ENCODE measurements at regions not wholly inside any gene's neighbourhood (a gene's known extent, or its start where the extent isn't known, plus 50 kb on each side); places are given as distances from the start of the nearest gene placed in this dataset.

DNA sequence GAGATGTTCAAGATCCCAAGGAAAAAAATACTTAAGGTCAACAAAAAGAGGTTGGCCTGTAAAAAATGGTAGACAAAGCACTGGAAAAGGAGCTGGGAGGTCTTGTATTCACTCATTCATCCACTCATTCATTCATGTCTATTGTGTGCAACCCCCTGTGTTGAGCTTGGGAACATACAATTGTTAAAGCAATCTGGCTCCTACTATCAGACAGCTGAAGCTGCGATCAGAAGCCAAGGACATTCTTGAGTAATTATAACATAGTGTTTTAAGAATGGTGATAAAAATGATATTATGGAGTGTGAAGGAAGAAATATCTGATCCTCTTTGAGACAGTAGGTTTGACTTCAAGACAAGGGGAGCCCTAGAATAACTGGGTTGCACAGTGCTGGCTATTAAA lies 693.4 kb downstream of the TOX3 start:
- no peaks in the 10 kb centered on the region for H3K4me1 Mint-ChIP-seq (ENCODE audit: low read depth)
- no peak overlapping the region for H3K4me3 Mint-ChIP-seq (ENCODE audit: unreplicated experiment)
- no peak for DNase-seq (ENCODE audit: low spot score)
- peaks cover 6% of the 10 kb centered on the region for H3K27me3 Mint-ChIP-seq (ENCODE audit: low read depth)
- no peaks in the 10 kb centered on the region for H3K36me3 Mint-ChIP-seq (ENCODE audit: low read depth)
- peaks cover 2% of the 10 kb centered on the region for H3K9me3 Mint-ChIP-seq (ENCODE audit: low read depth)
- no peak overlapping the region for H3K27ac Mint-ChIP-seq (ENCODE audit: unreplicated experiment)
- TF ChIP-seq, protein P1, sequence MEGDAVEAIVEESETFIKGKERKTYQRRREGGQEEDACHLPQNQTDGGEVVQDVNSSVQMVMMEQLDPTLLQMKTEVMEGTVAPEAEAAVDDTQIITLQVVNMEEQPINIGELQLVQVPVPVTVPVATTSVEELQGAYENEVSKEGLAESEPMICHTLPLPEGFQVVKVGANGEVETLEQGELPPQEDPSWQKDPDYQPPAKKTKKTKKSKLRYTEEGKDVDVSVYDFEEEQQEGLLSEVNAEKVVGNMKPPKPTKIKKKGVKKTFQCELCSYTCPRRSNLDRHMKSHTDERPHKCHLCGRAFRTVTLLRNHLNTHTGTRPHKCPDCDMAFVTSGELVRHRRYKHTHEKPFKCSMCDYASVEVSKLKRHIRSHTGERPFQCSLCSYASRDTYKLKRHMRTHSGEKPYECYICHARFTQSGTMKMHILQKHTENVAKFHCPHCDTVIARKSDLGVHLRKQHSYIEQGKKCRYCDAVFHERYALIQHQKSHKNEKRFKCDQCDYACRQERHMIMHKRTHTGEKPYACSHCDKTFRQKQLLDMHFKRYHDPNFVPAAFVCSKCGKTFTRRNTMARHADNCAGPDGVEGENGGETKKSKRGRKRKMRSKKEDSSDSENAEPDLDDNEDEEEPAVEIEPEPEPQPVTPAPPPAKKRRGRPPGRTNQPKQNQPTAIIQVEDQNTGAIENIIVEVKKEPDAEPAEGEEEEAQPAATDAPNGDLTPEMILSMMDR (IDR thresholded peaks at IDR 0.05): no peak

DNA sequence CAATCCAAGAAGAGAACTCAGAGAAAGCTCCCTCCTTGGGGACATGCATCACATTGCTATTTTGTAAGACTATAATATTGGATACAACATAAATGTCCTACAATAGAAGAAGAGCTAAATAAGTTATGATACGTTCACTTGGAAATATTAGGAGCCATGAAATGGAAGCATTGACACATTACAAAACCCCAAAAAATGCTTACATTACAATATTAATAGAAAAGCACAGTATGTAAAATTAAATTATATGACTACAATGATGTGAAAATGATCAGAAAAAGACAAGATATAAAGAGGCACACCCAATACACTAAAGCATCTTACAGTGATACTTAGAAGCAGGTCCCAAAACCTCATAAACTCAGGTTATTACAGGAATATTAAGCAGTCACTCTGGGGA lies 694.1 kb downstream of the TOX3 start:
- Mint-ChIP-seq H3K9me3 (ENCODE audit: low read depth) (peaks cover 2% of the 10 kb centered on the region), H3K4me3 (ENCODE audit: unreplicated experiment) (no peak overlapping the region), H3K27ac (ENCODE audit: unreplicated experiment) (no peak overlapping the region), H3K4me1 (ENCODE audit: low read depth) (no peaks in the 10 kb centered on the region), H3K27me3 (ENCODE audit: low read depth) (peaks cover 6% of the 10 kb centered on the region), H3K36me3 (ENCODE audit: low read depth) (no peaks in the 10 kb centered on the region)
- TF ChIP-seq, protein P1 (IDR thresholded peaks at IDR 0.05): no peak
- no peak for DNase-seq (ENCODE audit: low spot score)

DNA sequence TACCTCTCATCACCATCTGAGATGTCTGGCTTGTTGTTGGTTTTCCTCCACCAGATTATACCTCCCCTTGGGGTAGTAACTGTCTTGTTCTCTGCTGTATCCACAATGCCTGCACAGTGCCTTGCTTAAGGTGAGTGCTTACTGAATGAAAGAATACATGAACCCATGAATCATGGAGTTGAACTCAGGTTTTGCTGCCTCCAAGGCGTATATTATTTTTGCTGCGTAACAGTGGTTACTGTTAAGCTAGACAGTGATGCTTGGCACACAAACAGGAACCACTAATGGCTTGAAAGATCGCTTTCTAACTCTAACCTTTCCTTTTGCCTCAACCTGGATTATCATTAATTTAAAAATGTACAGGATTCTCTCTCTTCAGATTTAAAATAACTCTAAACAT lies 695.8 kb downstream of the TOX3 start:
- Mint-ChIP-seq H3K36me3 (ENCODE audit: low read depth) (no peaks in the 10 kb centered on the region), H3K4me3 (ENCODE audit: unreplicated experiment) (no peak overlapping the region), H3K4me1 (ENCODE audit: low read depth) (no peaks in the 10 kb centered on the region), H3K27me3 (ENCODE audit: low read depth) (peaks cover 6% of the 10 kb centered on the region), H3K9me3 (ENCODE audit: low read depth) (peaks cover 2% of the 10 kb centered on the region), H3K27ac (ENCODE audit: unreplicated experiment) (no peak overlapping the region)
- TF ChIP-seq, protein P1 (IDR thresholded peaks at IDR 0.05): no peak
- no peak for DNase-seq (ENCODE audit: low spot score)

DNA sequence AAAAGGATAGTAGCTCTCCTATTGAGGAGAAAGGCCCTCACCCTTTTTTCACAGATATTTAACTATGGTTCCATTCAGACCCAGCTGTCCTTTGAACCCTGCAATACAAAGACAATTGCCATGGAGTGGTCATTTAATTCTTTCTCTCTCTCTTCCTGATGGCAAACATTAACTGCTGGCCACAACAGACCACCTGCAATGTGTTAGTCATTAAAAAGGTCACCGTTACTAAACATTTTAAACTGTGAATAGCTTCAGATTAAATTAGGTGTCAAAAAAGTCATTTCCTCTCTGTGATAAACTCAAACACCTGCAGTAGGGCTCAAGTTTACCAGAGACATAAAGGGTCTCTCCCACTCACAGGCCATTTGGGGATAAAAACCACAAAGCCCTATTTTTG lies 697.2 kb downstream of the TOX3 start:
- Mint-ChIP-seq H3K4me1 (ENCODE audit: low read depth) (no peaks in the 10 kb centered on the region), H3K27me3 (ENCODE audit: low read depth) (peaks cover 6% of the 10 kb centered on the region), H3K4me3 (ENCODE audit: unreplicated experiment) (no peak overlapping the region), H3K9me3 (ENCODE audit: low read depth) (peaks cover 2% of the 10 kb centered on the region), H3K36me3 (ENCODE audit: low read depth) (no peaks in the 10 kb centered on the region), H3K27ac (ENCODE audit: unreplicated experiment) (no peak overlapping the region)
- TF ChIP-seq, protein P1 (IDR thresholded peaks at IDR 0.05): no peak
- DNase-seq (ENCODE audit: low spot score): no peak

DNA sequence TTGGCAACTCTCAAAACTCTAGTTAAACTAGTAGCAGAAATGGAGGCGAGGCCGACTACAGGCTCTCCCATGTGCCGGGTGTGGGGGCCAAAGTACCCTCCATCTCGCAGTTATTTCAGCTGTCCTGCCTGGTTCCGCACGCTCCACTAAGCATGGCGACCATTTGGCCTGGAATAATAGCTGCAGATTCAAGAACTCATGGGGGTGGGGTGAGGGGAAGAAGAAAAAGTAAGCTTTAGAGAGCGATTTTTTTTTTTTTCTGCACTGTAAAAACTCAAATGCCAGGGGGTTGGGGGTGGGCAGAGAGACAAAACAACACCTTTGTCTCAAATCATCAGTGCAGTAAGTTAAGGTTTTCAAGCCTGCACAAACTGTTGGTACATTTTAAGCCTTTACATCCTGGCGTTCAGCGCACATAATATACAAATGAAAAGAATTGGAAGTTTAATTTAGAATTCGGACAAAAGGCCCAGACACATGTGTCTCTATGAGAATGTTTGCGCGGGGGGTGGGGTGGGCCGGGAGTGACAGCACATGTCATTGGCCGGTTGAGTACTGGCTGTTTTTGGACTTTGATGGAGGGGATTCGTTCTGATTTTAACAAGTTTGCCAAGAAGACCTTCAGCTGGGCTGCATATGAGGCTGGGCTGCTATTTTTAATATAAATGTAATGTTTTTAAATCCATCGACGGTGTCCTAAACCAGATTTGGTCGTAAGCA lies 694.7 kb upstream of the SALL1 start:
- H3K4me3 Mint-ChIP-seq (ENCODE audit: unreplicated experiment): no peak overlapping the region
- H3K36me3 Mint-ChIP-seq (ENCODE audit: low read depth): no peaks in the 10 kb centered on the region
- no peak overlapping the region for H3K27ac Mint-ChIP-seq (ENCODE audit: unreplicated experiment)
- H3K4me1 Mint-ChIP-seq (ENCODE audit: low read depth): no peaks in the 10 kb centered on the region
- no peak for DNase-seq (ENCODE audit: low spot score)
- no peaks in the 10 kb centered on the region for H3K9me3 Mint-ChIP-seq (ENCODE audit: low read depth)
- H3K27me3 Mint-ChIP-seq (ENCODE audit: low read depth): peaks cover 2% of the 10 kb centered on the region
- TF ChIP-seq, protein P1 (IDR thresholded peaks at IDR 0.05): no peak

Data from chondrocyte (in vitro differentiated cells).